GM12872 (cell line): ENCODE measurements at regions not wholly inside any gene's neighbourhood (a gene's known extent, or its start where the extent isn't known, plus 50 kb on each side); places are given as distances from the start of the nearest gene placed in this dataset.

Experiments
- TF ChIP-seq, protein P1 (sequence below): IDR thresholded peaks from 3 replicates; pipeline ENCODE4 v1.5.1; 2011; ENCODE audit warnings: low read depth, mild to moderate bottlenecking, low read length, moderate library complexity; ENCODE audit not compliant: insufficient read depth

DNA sequence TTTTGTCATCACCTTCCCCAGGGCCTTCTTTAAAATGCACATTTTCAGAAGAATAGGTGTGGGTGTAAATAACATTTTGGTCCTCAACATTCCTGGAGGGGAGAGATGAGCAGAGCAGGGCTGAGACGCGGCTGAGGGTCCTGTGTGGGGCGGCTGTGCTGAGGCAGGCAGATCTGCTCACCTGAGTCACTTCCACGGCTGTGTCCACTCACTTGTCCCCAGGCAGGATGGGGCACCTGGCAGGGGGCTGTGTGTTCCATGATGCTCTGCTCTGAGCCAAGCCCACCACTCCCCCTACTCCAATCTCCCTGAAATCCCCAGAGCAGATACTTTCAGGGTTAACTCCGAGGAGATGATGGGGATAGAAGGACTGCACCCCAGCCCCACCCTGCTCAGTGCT lies 93.8 kb downstream of the GLRX3 start:
- TF ChIP-seq, protein P1, sequence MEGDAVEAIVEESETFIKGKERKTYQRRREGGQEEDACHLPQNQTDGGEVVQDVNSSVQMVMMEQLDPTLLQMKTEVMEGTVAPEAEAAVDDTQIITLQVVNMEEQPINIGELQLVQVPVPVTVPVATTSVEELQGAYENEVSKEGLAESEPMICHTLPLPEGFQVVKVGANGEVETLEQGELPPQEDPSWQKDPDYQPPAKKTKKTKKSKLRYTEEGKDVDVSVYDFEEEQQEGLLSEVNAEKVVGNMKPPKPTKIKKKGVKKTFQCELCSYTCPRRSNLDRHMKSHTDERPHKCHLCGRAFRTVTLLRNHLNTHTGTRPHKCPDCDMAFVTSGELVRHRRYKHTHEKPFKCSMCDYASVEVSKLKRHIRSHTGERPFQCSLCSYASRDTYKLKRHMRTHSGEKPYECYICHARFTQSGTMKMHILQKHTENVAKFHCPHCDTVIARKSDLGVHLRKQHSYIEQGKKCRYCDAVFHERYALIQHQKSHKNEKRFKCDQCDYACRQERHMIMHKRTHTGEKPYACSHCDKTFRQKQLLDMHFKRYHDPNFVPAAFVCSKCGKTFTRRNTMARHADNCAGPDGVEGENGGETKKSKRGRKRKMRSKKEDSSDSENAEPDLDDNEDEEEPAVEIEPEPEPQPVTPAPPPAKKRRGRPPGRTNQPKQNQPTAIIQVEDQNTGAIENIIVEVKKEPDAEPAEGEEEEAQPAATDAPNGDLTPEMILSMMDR = no peak

DNA sequence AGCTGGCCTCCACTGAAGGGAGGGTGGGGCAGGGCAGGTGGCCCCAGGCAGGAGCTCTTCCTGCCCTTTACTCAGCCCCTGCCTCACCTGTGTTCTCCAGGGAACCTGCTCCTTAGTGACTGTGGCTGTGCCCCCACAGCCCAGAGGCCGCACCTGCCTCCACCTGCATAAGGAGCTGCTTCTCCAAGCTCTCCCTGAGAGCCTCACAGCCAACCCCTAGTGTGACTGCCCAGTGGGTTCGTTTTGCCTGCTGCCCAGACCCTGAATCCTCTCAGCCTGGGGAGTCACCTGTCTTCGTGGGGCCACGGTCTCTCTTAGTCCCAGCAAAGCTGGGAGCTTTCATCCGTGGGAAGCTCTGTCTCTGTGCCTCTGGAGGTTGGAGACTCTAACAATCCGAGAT lies 94.4 kb downstream of the GLRX3 start:
- TF ChIP-seq, protein P1 = no peak

DNA sequence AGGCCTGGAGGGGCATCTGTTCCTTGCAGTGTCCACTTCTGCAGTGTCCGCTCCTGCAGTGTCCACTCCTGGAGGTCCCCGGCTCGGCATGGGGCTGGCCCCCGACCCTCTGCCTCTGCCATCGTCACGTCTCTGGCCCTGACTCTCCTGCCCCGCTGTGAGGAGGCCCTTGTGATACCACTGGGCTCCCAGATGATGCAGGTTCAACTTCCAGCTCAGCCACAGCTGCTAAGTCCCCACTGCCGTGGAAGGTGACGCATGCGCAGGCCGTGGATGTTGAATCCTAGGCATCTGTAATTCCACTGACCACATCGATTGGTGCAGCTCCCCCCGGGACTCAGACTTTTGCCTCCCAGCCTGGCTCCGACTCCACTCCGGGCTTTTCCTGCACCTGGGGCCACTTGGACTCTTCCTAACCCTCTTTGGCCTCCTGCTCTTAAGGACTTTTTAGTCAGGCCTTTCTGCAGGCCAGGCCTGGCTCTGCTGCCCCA lies 95.1 kb downstream of the GLRX3 start:
- TF ChIP-seq, protein P1 = no peak

DNA sequence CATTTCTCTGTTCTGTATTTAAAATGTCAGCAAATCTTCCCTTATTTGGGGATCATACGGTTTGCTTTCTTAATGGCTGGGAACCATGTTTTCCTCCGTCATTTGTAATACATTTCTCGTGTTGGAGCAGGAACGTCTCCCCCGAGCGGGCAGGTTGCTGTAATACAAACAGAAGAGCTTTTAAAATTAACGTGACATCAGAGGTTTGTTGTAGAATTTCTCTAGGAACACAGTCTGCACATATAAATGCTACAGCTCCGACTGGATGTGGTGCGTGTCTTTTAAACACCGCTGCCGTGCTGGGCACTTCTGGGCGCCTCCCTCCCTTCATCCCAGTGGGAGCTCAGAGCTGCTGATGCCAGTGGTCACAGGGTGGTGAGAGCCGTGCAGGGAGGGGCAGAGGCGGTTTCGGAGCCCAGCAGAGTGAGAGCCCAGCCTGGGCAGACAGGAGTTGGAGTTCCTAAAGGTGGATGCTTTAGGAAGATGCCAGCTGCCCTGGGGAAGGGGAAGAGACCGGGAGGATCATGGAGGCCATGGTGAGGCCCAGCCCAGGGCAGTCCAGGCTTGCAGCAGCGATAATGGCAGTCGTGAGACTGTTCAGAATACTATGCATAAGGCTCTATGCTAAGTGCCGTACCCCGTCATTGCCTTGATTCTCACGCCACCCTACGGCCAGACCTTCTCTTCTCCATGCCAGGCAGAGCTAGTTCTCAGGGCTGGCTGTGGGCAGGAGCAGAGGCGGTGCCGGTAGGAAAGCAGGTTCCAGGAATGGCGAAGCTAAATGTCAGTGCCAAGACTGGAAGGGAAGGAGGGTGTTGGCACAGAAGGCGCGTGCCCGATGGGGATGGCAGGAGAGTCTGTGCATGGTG lies 96.2 kb downstream of the GLRX3 start:
- TF ChIP-seq, protein P1 = no peak

DNA sequence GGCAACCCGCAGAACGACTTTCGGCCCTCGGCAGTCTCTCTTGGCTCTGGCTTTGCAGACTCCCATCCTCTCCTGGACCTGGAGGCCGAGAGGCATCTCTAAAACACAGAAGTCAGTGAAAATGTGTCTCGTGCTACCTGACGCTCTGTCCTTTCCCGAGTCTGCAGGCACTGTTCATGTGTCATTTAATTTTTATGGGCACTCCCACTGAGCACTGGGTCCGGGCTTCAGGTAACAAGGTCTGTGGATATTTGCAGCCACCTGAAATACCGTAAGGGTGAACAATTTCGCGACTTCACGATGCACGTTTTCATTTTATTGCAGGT lies 96.8 kb downstream of the GLRX3 start:
- TF ChIP-seq, protein P1 = no peak

DNA sequence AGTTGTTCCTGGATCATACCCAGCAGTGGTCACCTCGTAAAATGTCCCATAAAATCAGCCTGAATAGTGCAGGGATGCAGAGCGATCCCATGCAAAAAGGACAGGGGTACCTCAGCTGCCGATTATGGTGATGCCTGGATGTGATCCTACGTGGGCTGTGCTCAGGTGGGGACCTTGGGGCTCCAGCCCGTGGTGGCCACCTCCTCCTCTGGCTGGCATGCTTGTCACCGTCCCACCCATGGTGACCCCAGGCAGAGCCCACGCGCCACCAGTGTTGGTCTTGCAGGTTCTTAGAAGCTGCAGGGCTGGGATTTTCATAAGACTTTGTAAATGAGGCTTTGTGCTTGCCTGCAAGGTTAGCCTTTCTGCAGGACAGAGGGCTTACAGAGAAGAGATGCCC lies 97.2 kb downstream of the GLRX3 start:
- TF ChIP-seq, protein P1 = no peak

DNA sequence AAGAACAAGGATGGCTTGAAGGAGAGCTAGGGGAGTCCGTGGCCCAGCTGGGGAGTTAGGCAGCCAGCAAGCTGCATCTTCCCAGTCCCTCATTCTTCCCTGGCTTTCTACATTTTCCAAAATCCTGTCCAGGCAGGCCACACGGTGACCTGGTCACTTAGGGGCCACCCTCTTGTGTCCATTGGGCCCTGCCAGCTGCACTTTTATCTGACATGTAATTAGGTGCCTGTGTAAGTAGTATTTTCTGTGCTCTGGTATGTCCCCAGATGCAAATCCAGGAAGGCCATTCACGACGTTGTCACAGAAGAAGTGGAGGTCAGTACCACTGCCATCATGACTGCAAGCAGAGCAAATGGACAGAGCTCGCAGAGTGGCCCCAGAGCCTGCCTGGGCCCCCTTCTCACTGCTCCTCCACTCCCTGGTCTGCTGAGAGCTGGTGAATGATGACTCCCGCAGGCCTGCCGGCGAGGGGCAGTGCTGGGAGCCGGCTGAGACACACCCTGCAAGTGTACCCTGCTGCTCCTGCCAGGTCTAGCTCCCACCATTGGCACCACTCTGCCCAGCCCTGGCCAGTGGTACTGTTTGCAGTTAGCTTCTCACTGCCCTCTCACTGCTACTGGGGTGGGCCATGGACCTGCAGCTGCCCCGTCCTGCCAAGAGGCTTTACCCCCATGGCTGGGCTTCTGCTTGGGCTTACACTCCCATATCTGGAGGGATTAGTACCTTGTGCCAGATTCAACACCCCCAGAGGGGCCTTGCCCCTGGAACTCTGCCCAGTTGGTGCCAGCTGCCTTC lies 98.2 kb downstream of the GLRX3 start:
- TF ChIP-seq, protein P1 = no peak
